Cardiac muscle cell (in vitro differentiated cells and primary cell): ENCODE measurements at regions not wholly inside any gene's neighbourhood (a gene's known extent, or its start where the extent isn't known, plus 50 kb on each side); places are given as distances from the start of the nearest gene placed in this dataset.

Experiments used
- DNase-seq, 2 donors: peaks; one replicate each; pipeline versions ENCODE4 v3.0.0 to v3.0.0-alpha.2; 2010 to 2017; ENCODE audit warnings: low read depth in 1 of 2, low spot score in 1 of 2
- H3K27ac ChIP-seq: fragments of 200-600 bp; sonication (generic); 2 replicates; pipeline ENCODE4 v1.5.1; 2016
- H3K27me3 ChIP-seq: fragments of 200-600 bp; sonication (generic); 2 replicates; pipeline ENCODE4 v1.6.0; 2016; ENCODE audit warnings: control low read depth
- H3K36me3 ChIP-seq: fragments of 200-600 bp; sonication (generic); 2 replicates; pipeline ENCODE4 v1.5.1; 2016; ENCODE audit warnings: control low read depth
- H3K4me1 ChIP-seq: fragments of 200-600 bp; sonication (generic); 2 replicates; pipeline ENCODE4 v1.8.1; 2017; ENCODE audit warnings: low read depth, mild to moderate bottlenecking, mixed run types
- H3K4me3 ChIP-seq: fragments of 200-600 bp; sonication (generic); 2 replicates; pipeline ENCODE4 v1.5.1; 2016; ENCODE audit warnings: mild to moderate bottlenecking
- H3K9me3 ChIP-seq: fragments of 200-600 bp; sonication (generic); 2 replicates; pipeline ENCODE4 v1.5.1; 2017; ENCODE audit warnings: low read depth, mild to moderate bottlenecking, control low read depth
- TF ChIP-seq, protein P1 (sequence below): IDR thresholded peaks from 2 replicates; pipeline ENCODE4 v1.5.1; 2012; ENCODE audit warnings: low read depth, mild to moderate bottlenecking, low read length

DNA sequence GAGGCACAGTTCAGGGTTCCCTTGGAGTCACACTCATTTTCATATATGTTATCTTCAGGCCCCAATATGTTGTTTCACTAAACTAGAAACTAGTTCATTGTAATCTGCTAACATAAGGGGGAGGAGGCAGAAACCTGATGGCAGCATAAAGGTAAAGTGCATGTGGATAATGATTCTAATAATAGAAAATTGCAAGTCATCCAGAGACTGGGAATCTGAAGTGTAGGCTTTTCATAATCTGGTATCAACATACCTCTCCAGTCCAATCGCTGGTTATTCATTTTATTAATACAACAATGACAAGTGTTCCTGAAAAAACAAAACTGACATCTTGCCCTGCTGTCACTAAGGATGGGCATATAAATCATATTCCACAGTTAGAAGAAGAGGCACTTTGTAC, 326.3 kb upstream of the ZNF804A start:
- Histone ChIP-seq H3K36me3 (no peaks in the 10 kb centered on the region), H3K4me3 (no peak overlapping the region), H3K4me1 (peaks cover 13% of the 10 kb centered on the region), H3K9me3 (no peaks in the 10 kb centered on the region), H3K27me3 (no peaks in the 10 kb centered on the region), H3K27ac (no peak overlapping the region)
- TF ChIP-seq, protein P1, sequence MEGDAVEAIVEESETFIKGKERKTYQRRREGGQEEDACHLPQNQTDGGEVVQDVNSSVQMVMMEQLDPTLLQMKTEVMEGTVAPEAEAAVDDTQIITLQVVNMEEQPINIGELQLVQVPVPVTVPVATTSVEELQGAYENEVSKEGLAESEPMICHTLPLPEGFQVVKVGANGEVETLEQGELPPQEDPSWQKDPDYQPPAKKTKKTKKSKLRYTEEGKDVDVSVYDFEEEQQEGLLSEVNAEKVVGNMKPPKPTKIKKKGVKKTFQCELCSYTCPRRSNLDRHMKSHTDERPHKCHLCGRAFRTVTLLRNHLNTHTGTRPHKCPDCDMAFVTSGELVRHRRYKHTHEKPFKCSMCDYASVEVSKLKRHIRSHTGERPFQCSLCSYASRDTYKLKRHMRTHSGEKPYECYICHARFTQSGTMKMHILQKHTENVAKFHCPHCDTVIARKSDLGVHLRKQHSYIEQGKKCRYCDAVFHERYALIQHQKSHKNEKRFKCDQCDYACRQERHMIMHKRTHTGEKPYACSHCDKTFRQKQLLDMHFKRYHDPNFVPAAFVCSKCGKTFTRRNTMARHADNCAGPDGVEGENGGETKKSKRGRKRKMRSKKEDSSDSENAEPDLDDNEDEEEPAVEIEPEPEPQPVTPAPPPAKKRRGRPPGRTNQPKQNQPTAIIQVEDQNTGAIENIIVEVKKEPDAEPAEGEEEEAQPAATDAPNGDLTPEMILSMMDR, result no peak
- peak in 1 of 2 donors; percentile 5 for DNase-seq

GRCh38 chr2:184294831-184295230, 303.5 kb upstream of the ZNF804A start:
- Histone ChIP-seq H3K27ac (no peak overlapping the region), H3K4me1 (no peaks in the 10 kb centered on the region), H3K27me3 (no peaks in the 10 kb centered on the region), H3K4me3 (no peak overlapping the region), H3K36me3 (no peaks in the 10 kb centered on the region), H3K9me3 (no peaks in the 10 kb centered on the region)
- no peak for DNase-seq
- TF ChIP-seq, protein P1, result no peak

GRCh38 chr2:184297085-184297484, 301.2 kb upstream of the ZNF804A start:
- TF ChIP-seq, protein P1, result no peak
- no peaks in the 10 kb centered on the region for H3K36me3 ChIP-seq
- no peak overlapping the region for H3K4me3 ChIP-seq
- H3K27me3 ChIP-seq, result no peaks in the 10 kb centered on the region
- no peaks in the 10 kb centered on the region for H3K9me3 ChIP-seq
- H3K4me1 ChIP-seq, result no peaks in the 10 kb centered on the region
- DNase-seq, result no peak
- H3K27ac ChIP-seq, result no peak overlapping the region

- Histone ChIP-seq H3K27ac (no peak overlapping the region), H3K36me3 (no peaks in the 10 kb centered on the region), H3K27me3 (no peaks in the 10 kb centered on the region), H3K4me3 (no peak overlapping the region), H3K4me1 (no peaks in the 10 kb centered on the region), H3K9me3 (no peaks in the 10 kb centered on the region)
- TF ChIP-seq, protein P1, result no peak
- DNase-seq, result no peak
These were observed 295.8 kb upstream of the ZNF804A start for GRCh38 chr2:184302506-184302905.

DNA sequence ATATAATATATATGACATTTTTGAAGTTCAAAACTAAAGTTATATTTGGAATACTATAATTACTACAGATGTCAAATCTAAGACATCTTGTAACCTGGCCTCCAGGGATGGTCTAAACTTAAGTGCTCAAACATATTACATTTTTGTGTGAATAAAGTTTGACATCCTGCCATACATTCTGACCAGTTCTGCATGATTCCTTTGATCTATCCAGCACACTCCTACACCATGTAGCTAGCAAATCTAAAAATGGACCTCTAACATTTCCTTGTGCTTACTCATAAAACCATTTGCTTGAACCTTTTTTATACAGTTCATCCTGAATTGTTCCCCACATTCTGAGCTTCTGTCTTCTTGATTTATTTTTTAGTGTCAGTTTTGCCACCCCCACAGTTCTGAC, 294.3 kb upstream of the ZNF804A start:
- no peak for DNase-seq
- H3K36me3 ChIP-seq, result no peaks in the 10 kb centered on the region

More for the DNA sequence above, 294.3 kb upstream of the ZNF804A start:
- H3K27me3 ChIP-seq, result no peaks in the 10 kb centered on the region
- H3K4me3 ChIP-seq, result no peak overlapping the region
- TF ChIP-seq, protein P1, result no peak
- H3K27ac ChIP-seq, result no peak overlapping the region
- no peaks in the 10 kb centered on the region for H3K9me3 ChIP-seq
- no peaks in the 10 kb centered on the region for H3K4me1 ChIP-seq
